Hippocampal formation (tissue), 2 donors: ENCODE measurements at regions not wholly inside any gene's neighbourhood (a gene's known extent, or its start where the extent isn't known, plus 50 kb on each side); places are given as distances from the start of the nearest gene placed in this dataset.
A peak's percentile ranks its signal among the peaks of the same experiment; 100 is the strongest.

ENCODE experiments used
- DNase-seq, 2 donors: peaks; one replicate each; lab custom pipeline; 2025; lab: John Stamatoyannopoulos, UW

GRCh38 chr4:169810325-169811323 lies 52.9 kb upstream of the HPF1 start:
- DNase-seq: peak in 1 of 2 donors; percentile 92

GRCh38 chr4:169807934-169808509 lies 50.3 kb upstream of the HPF1 start:
- peak in 1 of 2 donors; percentile 6 for DNase-seq
